Mucosa of stomach (tissue), 1 donor: ENCODE measurements at regions not wholly inside any gene's neighbourhood (a gene's known extent, or its start where the extent isn't known, plus 50 kb on each side); places are given as distances from the start of the nearest gene placed in this dataset.

ENCODE experiments used
- H3K27me3 ChIP-seq: one replicate; pipeline ENCODE4 v1.7.0; 2013; ENCODE audit warnings: mild to moderate bottlenecking, low read length; ENCODE audit not compliant: control insufficient read depth, insufficient read depth
- H3K36me3 ChIP-seq: one replicate; pipeline ENCODE4 v1.7.0; 2013; ENCODE audit warnings: low read length; ENCODE audit not compliant: control insufficient read depth, insufficient read depth
- H3K4me1 ChIP-seq: one replicate; pipeline ENCODE4 v1.7.0; 2013; ENCODE audit warnings: mild to moderate bottlenecking, low read length; ENCODE audit not compliant: control insufficient read depth, insufficient read depth
- H3K4me3 ChIP-seq: one replicate; pipeline ENCODE4 v1.7.0; 2013; ENCODE audit warnings: low read length
- H3K9ac ChIP-seq: one replicate; pipeline ENCODE4 v1.7.0; 2013; ENCODE audit warnings: mild to moderate bottlenecking, low read length, moderate library complexity
- H3K9me3 ChIP-seq: one replicate; pipeline ENCODE4 v1.7.0; 2013; ENCODE audit warnings: mild to moderate bottlenecking, low read length, moderate library complexity; ENCODE audit not compliant: control insufficient read depth
- donor health status: Pancreatic carcinoma.

DNA sequence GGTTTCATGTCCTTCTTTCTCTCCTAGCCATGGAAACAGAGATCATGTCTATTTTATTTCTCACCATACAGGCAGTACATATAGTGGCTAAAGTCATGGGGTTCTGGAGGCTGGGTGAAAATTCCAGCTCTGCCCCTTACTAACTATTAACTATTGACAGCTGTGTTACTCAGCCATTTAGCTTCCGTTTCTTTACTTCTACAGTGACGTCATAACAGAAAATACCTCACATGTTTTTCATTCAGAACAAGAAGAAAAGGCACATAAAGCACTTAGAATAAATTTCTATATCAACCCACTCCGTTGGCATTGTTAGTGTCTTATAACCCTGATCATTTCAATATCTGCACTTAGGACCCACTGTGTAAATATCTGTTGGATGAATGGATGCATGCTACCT is 1506.9 kb upstream of the TMEM132C start:
- H3K4me1 ChIP-seq, result no peaks in the 10 kb centered on the region
- no peaks in the 10 kb centered on the region for H3K9me3 ChIP-seq
- no peaks in the 10 kb centered on the region for H3K27me3 ChIP-seq
- H3K36me3 ChIP-seq, result no peaks in the 10 kb centered on the region
- H3K9ac ChIP-seq, result no peak overlapping the region
- H3K4me3 ChIP-seq, result no peak overlapping the region

DNA sequence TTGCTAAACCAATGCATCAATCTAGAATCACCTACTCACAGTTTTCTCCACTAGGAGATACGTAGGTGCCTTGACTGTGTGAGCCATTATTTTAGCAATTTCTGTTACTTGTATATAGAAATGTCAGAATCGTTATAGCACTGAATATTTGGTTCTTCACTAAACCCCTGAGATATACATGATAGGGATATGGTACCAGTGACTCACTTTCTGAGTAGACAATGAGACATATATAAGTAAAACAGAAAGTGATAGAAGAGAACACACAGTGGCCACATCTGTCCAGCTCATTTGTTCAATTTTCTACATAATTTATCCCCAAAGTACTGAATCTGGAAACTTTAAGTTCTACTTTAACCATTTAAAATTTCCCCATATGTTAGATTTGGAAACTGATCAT is 1505.5 kb upstream of the TMEM132C start:
- no peak overlapping the region for H3K4me3 ChIP-seq
- H3K9ac ChIP-seq, result no peak overlapping the region
- no peaks in the 10 kb centered on the region for H3K4me1 ChIP-seq
- H3K27me3 ChIP-seq, result no peaks in the 10 kb centered on the region
- H3K36me3 ChIP-seq, result no peaks in the 10 kb centered on the region
- H3K9me3 ChIP-seq, result no peaks in the 10 kb centered on the region

DNA sequence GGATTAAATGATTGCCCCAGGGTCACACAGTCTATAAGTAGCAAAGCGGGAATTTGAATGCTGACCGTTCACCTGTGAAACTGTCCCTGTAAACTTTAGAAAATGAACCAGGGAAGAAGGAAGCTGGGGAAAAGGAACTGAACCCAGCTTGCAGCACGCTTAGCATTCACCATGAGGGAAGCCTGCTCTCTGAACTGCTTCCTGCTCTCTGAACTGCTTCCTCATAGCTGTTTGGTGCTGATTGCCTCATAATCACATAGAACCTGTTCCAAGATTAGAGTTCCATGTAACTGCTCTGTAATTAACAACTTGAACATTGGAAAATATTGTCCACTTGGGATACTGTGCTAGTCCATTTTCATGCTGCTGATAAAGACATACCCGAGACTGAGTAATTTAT is 1504.8 kb upstream of the TMEM132C start:
- Histone ChIP-seq H3K9me3 (no peaks in the 10 kb centered on the region), H3K36me3 (no peaks in the 10 kb centered on the region), H3K27me3 (no peaks in the 10 kb centered on the region), H3K4me1 (no peaks in the 10 kb centered on the region), H3K4me3 (no peak overlapping the region), H3K9ac (no peak overlapping the region)

DNA sequence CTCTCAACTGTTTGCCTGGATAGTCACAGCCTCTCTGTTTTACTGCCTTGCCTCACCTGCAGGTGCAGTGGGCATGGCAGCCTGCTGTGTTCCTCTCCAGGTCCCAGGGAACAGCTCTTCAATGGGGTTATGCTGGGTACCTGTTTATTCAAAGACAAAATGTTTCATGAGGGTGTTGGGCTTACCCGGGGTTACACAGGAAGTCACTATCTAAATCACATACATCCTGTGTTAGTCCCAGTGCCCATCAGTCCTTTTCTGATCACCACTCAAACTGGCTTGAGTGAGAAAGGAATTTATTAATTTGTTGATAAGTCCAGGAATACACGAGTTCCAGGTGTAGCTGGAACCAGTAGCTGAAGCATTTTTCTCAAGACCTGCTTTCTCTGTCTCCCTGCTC is 1503.6 kb upstream of the TMEM132C start:
- Histone ChIP-seq H3K36me3 (no peaks in the 10 kb centered on the region), H3K4me1 (no peaks in the 10 kb centered on the region), H3K9me3 (no peaks in the 10 kb centered on the region), H3K27me3 (no peaks in the 10 kb centered on the region), H3K9ac (no peak overlapping the region), H3K4me3 (no peak overlapping the region)

DNA sequence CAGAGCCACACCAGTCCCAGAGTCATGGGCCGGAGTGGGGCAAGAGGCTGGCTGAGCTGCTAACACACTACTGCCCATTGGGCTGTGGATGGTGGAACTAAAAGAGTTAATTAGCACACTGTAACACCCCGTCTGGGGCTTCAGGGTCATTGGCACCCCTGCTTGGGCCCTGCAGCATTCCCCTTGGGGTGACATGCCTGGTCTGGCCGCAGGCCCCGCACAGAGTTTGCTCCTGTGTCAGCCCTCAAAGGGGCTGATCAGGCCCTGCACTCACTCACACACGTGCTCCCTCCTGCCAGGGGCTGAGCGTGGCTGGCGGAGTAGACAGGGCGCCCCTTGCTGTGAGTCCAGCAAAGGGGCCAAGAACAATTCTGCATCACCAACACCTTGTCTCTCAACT is 1499.6 kb upstream of the TMEM132C start:
- H3K36me3 ChIP-seq, result no peaks in the 10 kb centered on the region
- H3K4me3 ChIP-seq, result no peak overlapping the region
- H3K4me1 ChIP-seq, result no peaks in the 10 kb centered on the region
- no peaks in the 10 kb centered on the region for H3K9me3 ChIP-seq
- no peak overlapping the region for H3K9ac ChIP-seq
- no peaks in the 10 kb centered on the region for H3K27me3 ChIP-seq

DNA sequence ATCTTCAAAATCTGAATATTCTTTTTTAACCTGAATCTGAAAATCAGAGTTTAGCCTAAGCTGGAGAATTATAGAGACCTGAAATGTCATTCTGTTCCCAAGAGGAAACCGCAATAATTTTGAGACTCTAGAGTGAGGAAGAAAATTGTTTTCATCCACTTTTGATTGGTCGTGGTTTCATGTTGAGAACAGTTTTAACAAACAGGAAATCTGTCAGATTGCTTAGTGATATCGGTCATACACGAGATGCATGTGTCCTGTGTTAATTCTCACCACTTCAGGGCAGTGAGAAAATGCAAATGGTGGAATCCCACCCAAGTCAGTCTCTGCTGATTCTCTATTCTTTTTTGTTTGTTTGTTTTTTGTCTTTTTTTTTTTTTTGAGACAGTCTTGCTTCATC is 1498.5 kb upstream of the TMEM132C start:
- Histone ChIP-seq H3K27me3 (no peaks in the 10 kb centered on the region), H3K4me3 (no peak overlapping the region), H3K36me3 (no peaks in the 10 kb centered on the region), H3K9ac (no peak overlapping the region), H3K4me1 (no peaks in the 10 kb centered on the region), H3K9me3 (no peaks in the 10 kb centered on the region)

DNA sequence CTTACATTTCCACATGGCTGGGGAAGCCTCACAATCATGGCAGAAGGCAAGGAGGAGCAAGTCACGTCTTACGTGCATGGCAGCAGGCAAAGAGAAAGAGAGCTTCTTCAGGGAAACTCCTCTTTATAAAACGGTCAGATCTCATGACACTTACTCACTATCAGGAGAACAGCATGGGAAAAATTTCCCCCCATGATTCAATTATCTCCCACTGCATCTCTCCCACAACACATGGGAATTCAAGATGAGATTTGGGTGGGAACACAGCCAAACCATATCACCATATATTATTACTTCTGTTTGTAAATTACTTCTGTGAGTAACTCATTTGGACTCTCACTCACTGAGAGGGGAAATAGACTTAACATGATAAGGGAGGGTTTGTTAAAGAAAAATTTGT is 1496.8 kb upstream of the TMEM132C start:
- Histone ChIP-seq H3K9ac (no peak overlapping the region), H3K4me3 (no peak overlapping the region), H3K9me3 (no peaks in the 10 kb centered on the region), H3K27me3 (no peaks in the 10 kb centered on the region), H3K36me3 (no peaks in the 10 kb centered on the region), H3K4me1 (no peaks in the 10 kb centered on the region)

DNA sequence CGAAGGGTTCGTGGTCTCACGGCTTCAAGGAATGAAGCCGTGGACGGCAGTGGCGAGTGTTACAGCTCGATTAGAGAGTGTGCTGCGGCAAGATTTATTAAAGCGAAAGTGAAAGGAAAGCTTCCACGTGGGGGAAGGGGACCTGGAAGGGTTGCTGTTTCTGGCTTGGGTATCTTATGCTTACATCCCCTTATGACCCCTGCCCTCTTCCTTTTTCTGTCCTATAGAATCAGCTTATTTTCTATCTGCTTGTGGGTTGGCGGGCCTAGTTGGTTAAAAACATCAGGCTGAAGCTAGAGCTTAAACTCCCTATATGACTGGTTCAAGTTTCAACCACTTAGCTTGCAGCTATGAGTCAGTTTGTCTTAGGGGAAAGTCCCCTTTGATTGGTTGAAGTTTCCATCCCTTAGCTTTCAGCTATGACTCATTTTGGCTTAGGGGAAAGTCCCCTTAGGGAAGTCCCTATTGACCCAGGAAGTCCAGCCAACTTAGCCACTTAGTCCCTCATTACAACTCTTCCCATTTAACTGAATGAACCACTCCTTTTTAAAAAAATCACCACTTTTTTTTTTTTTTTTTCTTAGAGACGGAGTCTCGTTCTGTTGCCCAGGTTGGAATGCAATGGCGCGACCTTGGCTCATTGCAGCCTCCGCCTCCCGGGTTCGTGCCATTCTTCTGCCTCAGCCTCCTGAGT is 1494.7 kb upstream of the TMEM132C start:
- Histone ChIP-seq H3K9me3 (no peaks in the 10 kb centered on the region), H3K9ac (no peak overlapping the region), H3K4me3 (no peak overlapping the region), H3K36me3 (no peaks in the 10 kb centered on the region), H3K4me1 (no peaks in the 10 kb centered on the region), H3K27me3 (no peaks in the 10 kb centered on the region)

DNA sequence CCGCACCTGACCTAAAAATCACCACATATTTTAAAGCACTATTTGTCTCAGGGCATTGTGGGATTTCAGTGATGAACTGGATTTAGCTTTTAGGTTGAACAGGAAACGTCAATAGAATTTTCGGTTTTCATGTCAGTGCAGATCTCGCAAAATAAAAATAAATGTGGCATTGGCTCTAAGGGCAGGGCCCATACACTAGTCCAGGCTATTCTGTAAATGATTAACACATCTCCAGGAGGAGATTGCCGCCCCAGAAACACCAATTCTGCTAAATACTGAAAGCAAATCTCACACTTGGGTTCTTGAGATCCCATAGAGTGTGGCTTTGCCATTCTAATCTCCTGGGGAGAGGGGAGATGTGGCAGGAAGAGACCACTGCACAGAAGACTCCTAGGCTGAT is 1494.0 kb upstream of the TMEM132C start:
- H3K4me3 ChIP-seq, result no peak overlapping the region

DNA sequence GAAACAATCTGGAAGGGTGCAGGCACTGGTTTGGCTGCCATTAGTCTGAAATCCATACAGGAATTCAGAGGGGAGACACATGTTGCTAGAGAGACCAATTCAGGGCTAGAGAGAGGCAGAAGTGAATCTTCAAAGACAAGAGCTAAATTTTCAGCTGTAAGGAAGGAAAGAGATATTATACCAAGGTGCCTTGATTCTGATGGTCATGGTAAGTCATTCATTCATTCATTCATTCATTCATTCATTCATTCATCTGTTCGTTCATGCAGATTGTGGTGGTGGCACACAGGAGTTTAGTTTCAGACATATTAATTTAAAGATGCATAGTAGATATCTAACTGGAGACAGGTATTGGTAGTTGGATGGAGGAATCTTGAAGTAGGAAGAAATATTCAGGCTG is 1493.5 kb upstream of the TMEM132C start:
- Histone ChIP-seq H3K9ac (no peak overlapping the region), H3K9me3 (no peaks in the 10 kb centered on the region), H3K27me3 (no peaks in the 10 kb centered on the region), H3K36me3 (no peaks in the 10 kb centered on the region), H3K4me1 (no peaks in the 10 kb centered on the region), H3K4me3 (no peak overlapping the region)

More for the DNA sequence above, 1494.0 kb upstream of the TMEM132C start:
- Histone ChIP-seq H3K27me3 (no peaks in the 10 kb centered on the region), H3K9ac (no peak overlapping the region), H3K9me3 (no peaks in the 10 kb centered on the region), H3K4me1 (no peaks in the 10 kb centered on the region), H3K36me3 (no peaks in the 10 kb centered on the region)

DNA sequence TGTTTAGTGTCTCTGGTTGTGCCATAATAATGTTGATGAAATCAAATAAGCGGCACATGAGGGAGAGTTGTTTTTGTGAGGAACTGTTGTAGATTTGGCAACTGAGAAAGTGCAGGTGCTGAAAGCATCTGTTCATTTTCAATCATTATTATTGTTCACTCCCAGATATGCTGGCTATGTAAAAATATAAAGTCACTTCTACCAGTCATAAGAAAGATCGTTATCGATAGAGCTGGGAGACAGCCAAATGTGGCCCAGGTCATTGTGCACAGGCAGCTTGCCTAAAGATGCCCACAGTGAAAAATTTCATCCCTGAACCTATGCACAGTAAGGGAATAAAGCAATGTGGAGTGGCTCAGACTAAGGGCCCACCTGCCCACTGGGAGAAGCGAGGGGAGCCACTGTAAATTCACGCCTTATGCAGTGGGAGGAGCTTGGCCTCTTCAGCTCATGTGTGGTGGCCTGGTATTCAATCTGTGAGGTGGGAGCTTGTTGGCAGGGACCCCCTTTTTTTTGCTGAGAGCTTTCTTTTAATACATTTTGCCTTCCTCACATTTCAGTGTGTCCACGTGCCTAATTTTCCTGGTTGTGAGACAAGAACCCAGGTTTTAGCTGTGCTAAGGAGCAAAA is 1490.8 kb upstream of the TMEM132C start:
- Histone ChIP-seq H3K9me3 (no peaks in the 10 kb centered on the region), H3K4me1 (no peaks in the 10 kb centered on the region), H3K36me3 (no peaks in the 10 kb centered on the region), H3K4me3 (no peak overlapping the region), H3K9ac (no peak overlapping the region), H3K27me3 (no peaks in the 10 kb centered on the region)

DNA sequence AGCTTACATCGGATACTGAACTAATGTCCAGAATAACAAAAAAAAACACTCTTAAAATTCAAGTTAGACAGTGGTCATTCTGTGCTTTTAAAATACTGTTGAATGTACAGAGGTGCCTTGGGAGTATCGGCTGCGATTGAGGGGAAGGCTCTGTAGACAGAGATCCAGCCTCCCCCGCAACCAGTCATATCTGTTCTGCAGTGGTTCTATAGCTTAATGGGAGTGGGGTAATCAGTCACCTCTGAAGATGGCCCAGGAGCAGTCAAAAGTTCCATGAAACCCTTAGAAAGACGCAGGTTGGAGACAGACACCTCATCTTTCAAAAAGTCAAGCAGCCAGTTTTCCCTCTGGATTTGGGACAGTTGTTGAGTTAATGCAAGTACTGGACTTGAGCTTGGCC is 1486.6 kb upstream of the TMEM132C start:
- H3K36me3 ChIP-seq, result no peaks in the 10 kb centered on the region
- no peaks in the 10 kb centered on the region for H3K27me3 ChIP-seq
- no peak overlapping the region for H3K4me3 ChIP-seq
- no peaks in the 10 kb centered on the region for H3K9me3 ChIP-seq
- H3K4me1 ChIP-seq, result no peaks in the 10 kb centered on the region
- no peak overlapping the region for H3K9ac ChIP-seq

DNA sequence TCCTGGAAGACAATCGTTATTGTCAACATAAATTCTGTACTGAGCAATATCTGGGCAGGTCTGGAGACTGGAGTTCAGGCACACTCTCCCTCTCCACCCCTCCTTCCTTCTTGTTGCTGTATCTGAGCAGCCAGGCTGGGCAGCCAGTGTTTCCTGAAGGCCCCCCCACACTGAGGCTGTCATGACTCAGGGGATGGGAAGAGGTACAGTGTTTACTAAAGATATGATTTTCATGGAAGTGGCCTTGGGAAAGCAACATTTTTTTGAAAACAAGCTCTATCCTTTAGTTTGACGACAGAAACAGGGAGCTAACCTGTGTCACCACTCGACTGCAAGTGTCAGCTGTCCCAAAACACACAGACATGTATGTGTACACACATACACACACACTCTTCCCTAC is 1485.4 kb upstream of the TMEM132C start:
- Histone ChIP-seq H3K27me3 (no peaks in the 10 kb centered on the region), H3K4me1 (no peaks in the 10 kb centered on the region), H3K9ac (no peak overlapping the region), H3K9me3 (no peaks in the 10 kb centered on the region), H3K4me3 (no peak overlapping the region), H3K36me3 (no peaks in the 10 kb centered on the region)
